H1 (cell line): ENCODE measurements at regions not wholly inside any gene's neighbourhood (a gene's known extent, or its start where the extent isn't known, plus 50 kb on each side); places are given as distances from the start of the nearest gene placed in this dataset.
A peak's percentile ranks its signal among the peaks of the same experiment; 100 is the strongest.

ENCODE experiments used
- CTCF ChIA-PET: fragments of 300-600 bp; sonication (Branson Sonifier 250); formaldehyde crosslinking; loops from one replicate; lab custom pipeline; 2021; ENCODE audit not compliant: partially characterized antibody; lab: Charles Lee
- POLR2A ChIA-PET: fragments of 300-600 bp; sonication (Branson Sonifier 250); formaldehyde crosslinking; loops from one replicate; lab custom pipeline; 2021; ENCODE audit warnings: inconsistent platforms; ENCODE audit not compliant: partially characterized antibody; lab: Charles Lee
- DNase-seq, 2 experiments: peaks; one replicate each; pipeline versions ENCODE4 v3.0.0 to v3.0.0-alpha.2; 2010 to 2022; ENCODE audit warnings: low spot score in 2 of 2, low read depth in 1 of 2, mixed read lengths in 1 of 2
- FAIRE-seq: peaks from 2 replicates; lab custom pipeline; 2011; peaks lifted over from hg19 to GRCh38; lab: Jason Lieb, UNC
- H2AFZ ChIP-seq: 2 replicates; pipeline ENCODE4 v1.8.1; 2012; ENCODE audit warnings: low read length, inconsistent platforms
- H2AK5ac ChIP-seq: 2 replicates; pipeline ENCODE4 v1.6.1; 2013; ENCODE audit warnings: low read depth, low read length
- H2BK120ac ChIP-seq: replicated peaks from 2 replicates; pipeline ENCODE3; 2013; ENCODE audit warnings: low read depth, low read length, inconsistent platforms
- H2BK12ac ChIP-seq: 2 replicates; pipeline ENCODE4 v1.6.1; 2013; ENCODE audit warnings: low read depth, low read length
- H2BK15ac ChIP-seq: 2 replicates; pipeline ENCODE4 v1.6.1; 2013; ENCODE audit warnings: low read length
- H2BK20ac ChIP-seq: 2 replicates; pipeline ENCODE4 v1.6.1; 2013; ENCODE audit warnings: low read length
- H2BK5ac ChIP-seq: 2 replicates; pipeline ENCODE4 v1.6.1; 2013; ENCODE audit warnings: low read depth, low read length
- H3K14ac ChIP-seq: 2 replicates; pipeline ENCODE4 v1.6.1; 2013; ENCODE audit warnings: inconsistent platforms; ENCODE audit not compliant: insufficient read length
- H3K18ac ChIP-seq: 2 replicates; pipeline ENCODE4 v1.6.1; 2013; ENCODE audit warnings: low read length; ENCODE audit errors: extremely low read depth
- H3K23ac ChIP-seq: 2 replicates; pipeline ENCODE4 v1.6.1; 2013; ENCODE audit warnings: inconsistent platforms; ENCODE audit not compliant: insufficient read length
- H3K23me2 ChIP-seq: 2 replicates; pipeline ENCODE4 v1.6.1; 2013; ENCODE audit warnings: low read depth, low read length
- H3K27ac ChIP-seq: 2 replicates; pipeline ENCODE4 v1.6.1; 2011; ENCODE audit warnings: low read depth, low read length, inconsistent platforms
- H3K27me3 ChIP-seq, 4 experiments: replicated peaks in 1 of 4; 1 replicate in 1 of 4; 2 replicates in 3 of 4; pipeline versions ENCODE4 v1.6.1 to v1.8.1; 2011 to 2013; ENCODE audit warnings: low read length in 3 of 4, mild to moderate bottlenecking in 3 of 4, inconsistent platforms in 2 of 4, mixed read lengths in 2 of 4, moderate library complexity in 1 of 4; ENCODE audit not compliant: control insufficient read depth in 3 of 4, insufficient read depth in 3 of 4; ENCODE audit errors: extremely low read depth in 1 of 4
- H3K36me3 ChIP-seq, 4 experiments: 2 replicates each; pipeline versions ENCODE4 v1.6.1 to v1.8.1; 2011 to 2013; ENCODE audit warnings: mild to moderate bottlenecking in 4 of 4, low read length in 3 of 4, moderate library complexity in 2 of 4, control low read depth in 1 of 4, inconsistent platforms in 1 of 4; ENCODE audit not compliant: insufficient read depth in 4 of 4, control insufficient read depth in 2 of 4
- H3K4ac ChIP-seq: replicated peaks from 2 replicates; pipeline ENCODE3; 2013; ENCODE audit warnings: low read length, low read depth, mixed read lengths, inconsistent platforms; ENCODE audit not compliant: insufficient read length
- H3K4me1 ChIP-seq, 4 experiments: replicated peaks in 1 of 4; 1 replicate in 1 of 4; 2 replicates in 3 of 4; pipeline versions ENCODE4 v1.6.1 to v1.8.1; 2011 to 2013; ENCODE audit warnings: low read length in 3 of 4, inconsistent platforms in 2 of 4, mixed read lengths in 1 of 4; ENCODE audit not compliant: insufficient read depth in 4 of 4, control insufficient read depth in 3 of 4
- H3K4me2 ChIP-seq, 2 experiments: 2 replicates each; pipeline versions ENCODE4 v1.6.1 to v1.8.1; 2011 to 2013; ENCODE audit warnings: low read depth in 2 of 2, low read length in 2 of 2, control low read depth in 1 of 2, inconsistent platforms in 1 of 2, mild to moderate bottlenecking in 1 of 2; ENCODE audit not compliant: insufficient read depth in 1 of 2
- H3K4me3 ChIP-seq, 4 experiments: fragments of 200-600, 300-600 bp in 1 of 4; sonication (generic), shearing (Covaris generic), sonication (Bioruptor Twin) in 1 of 4; 2 replicates each; pipeline versions ENCODE4 v1.5.1 to v1.8.1; 2011 to 2016; ENCODE audit warnings: low read length in 4 of 4, low read depth in 3 of 4, control low read depth in 2 of 4, inconsistent platforms in 2 of 4, mild to moderate bottlenecking in 2 of 4, mixed read lengths in 1 of 4, moderate library complexity in 1 of 4; ENCODE audit not compliant: insufficient read depth in 2 of 4; ENCODE audit errors: extremely low read depth in 1 of 4
- H3K56ac ChIP-seq: replicated peaks from 2 replicates; pipeline ENCODE3; 2013; ENCODE audit warnings: low read depth, mild to moderate bottlenecking, mixed read lengths, low read length, inconsistent platforms; ENCODE audit not compliant: insufficient read length
- H3K79me1 ChIP-seq: 2 replicates; pipeline ENCODE4 v1.6.1; 2013; ENCODE audit warnings: low read depth, low read length, control low read depth
- H3K79me2 ChIP-seq, 2 experiments: 2 replicates each; pipeline versions ENCODE4 v1.6.1 to v1.8.1; 2012 to 2013; ENCODE audit warnings: low read length in 2 of 2, mild to moderate bottlenecking in 2 of 2, inconsistent platforms in 1 of 2; ENCODE audit not compliant: insufficient read depth in 2 of 2, control insufficient read depth in 1 of 2
- H3K9ac ChIP-seq, 4 experiments: replicated peaks in 1 of 4; 1 replicate in 1 of 4; 2 replicates in 3 of 4; pipeline versions ENCODE4 v1.6.1 to v1.8.1; 2011 to 2013; ENCODE audit warnings: low read depth in 3 of 4, low read length in 3 of 4, control low read depth in 2 of 4, mild to moderate bottlenecking in 2 of 4, moderate library complexity in 2 of 4, inconsistent platforms in 1 of 4; ENCODE audit errors: extremely low read depth in 1 of 4
- H3K9me3 ChIP-seq, 2 experiments: 2 replicates each; pipeline versions ENCODE4 v1.6.1 to v1.8.1; 2012 to 2013; ENCODE audit warnings: mild to moderate bottlenecking in 2 of 2, moderate library complexity in 2 of 2, control low read depth in 1 of 2, inconsistent platforms in 1 of 2, low read depth in 1 of 2, low read length in 1 of 2, mixed read lengths in 1 of 2; ENCODE audit not compliant: insufficient read depth in 2 of 2
- H4K20me1 ChIP-seq, 2 experiments: replicated peaks in 1 of 2; 2 replicates each; pipeline versions ENCODE3 to v1.8.1; 2011 to 2013; ENCODE audit warnings: inconsistent platforms in 2 of 2, low read length in 2 of 2, mild to moderate bottlenecking in 1 of 2; ENCODE audit not compliant: insufficient read depth in 2 of 2, control insufficient read depth in 1 of 2
- H4K5ac ChIP-seq: 2 replicates; pipeline ENCODE4 v1.6.1; 2013; ENCODE audit warnings: low read length, low read depth, mixed read lengths, inconsistent platforms; ENCODE audit not compliant: insufficient read length
- H4K8ac ChIP-seq: 2 replicates; pipeline ENCODE4 v1.8.0; 2013; ENCODE audit warnings: mild to moderate bottlenecking, moderate library complexity, low read length, inconsistent platforms; ENCODE audit not compliant: insufficient read depth; ENCODE audit errors: extremely low read depth
- H4K91ac ChIP-seq: replicated peaks from 2 replicates; pipeline ENCODE3; 2013; ENCODE audit warnings: low read length, mixed read lengths, inconsistent platforms; ENCODE audit not compliant: insufficient read length
- CEBPB ChIP-seq: IDR thresholded peaks from 2 replicates; pipeline ENCODE4 v1.6.1; 2012; ENCODE audit warnings: low read depth, low read length
- CHD1 ChIP-seq: IDR thresholded peaks from 2 replicates; pipeline ENCODE4 v1.6.1; 2012; ENCODE audit warnings: low read depth, low read length, improper control_type of control experiment
- HDAC2 ChIP-seq, 2 experiments: fragments of 300-600 bp in 1 of 2; sonication (generic) in 1 of 2; IDR thresholded peaks; 2 replicates each; pipeline ENCODE4 v1.6.1; 2011 to 2012; ENCODE audit warnings: low read depth in 2 of 2, low read length in 2 of 2, mild to moderate bottlenecking in 2 of 2, moderate library complexity in 2 of 2, borderline replicate concordance in 1 of 2, inconsistent platforms in 1 of 2
- POU5F1 ChIP-seq: IDR thresholded peaks from 2 replicates; pipeline ENCODE4 v1.6.1; 2011; ENCODE audit warnings: low read depth, mild to moderate bottlenecking, low read length, moderate library complexity
- SAP30 ChIP-seq: fragments of 300-600 bp; sonication (generic); IDR thresholded peaks from 2 replicates; pipeline ENCODE4 v1.7.1; 2012; ENCODE audit warnings: low read length, moderate library complexity, mild to moderate bottlenecking, inconsistent platforms; ENCODE audit not compliant: insufficient read depth, insufficient replicate concordance
- SIN3A ChIP-seq, 2 experiments: IDR thresholded peaks in 1 of 2; conservative IDR thresholded peaks in 1 of 2; 2 replicates each; pipeline ENCODE4 v1.6.1; 2011 to 2012; ENCODE audit warnings: low read length in 2 of 2, improper control_type of control experiment in 1 of 2, low read depth in 1 of 2, mild to moderate bottlenecking in 1 of 2
- SP4 ChIP-seq: IDR thresholded peaks from 2 replicates; pipeline ENCODE4 v1.6.1; 2012; ENCODE audit warnings: low read length, inconsistent platforms
- SRF ChIP-seq: IDR thresholded peaks from 2 replicates; pipeline ENCODE4 v1.6.1; 2011; ENCODE audit warnings: mild to moderate bottlenecking, low read depth, low read length, moderate library complexity
- TBP ChIP-seq: IDR thresholded peaks from 2 replicates; pipeline ENCODE4 v1.6.1; 2011; ENCODE audit warnings: low read depth, low read length, improper control_type of control experiment
- ZNF274 ChIP-seq: IDR thresholded peaks from 2 replicates; pipeline ENCODE4 v1.7.0; 2012; ENCODE audit warnings: low read length, borderline replicate concordance; ENCODE audit errors: extremely low read depth
- WGBS, 2 experiments: shearing (Covaris generic) in 1 of 2; methylation state at CpG; one replicate each; pipeline versions ENCODE4 v1.1.6 to v1.1.7; 2013 to 2015; ENCODE audit warnings: low lambda C conversion rate in 2 of 2, mixed read lengths in 2 of 2, inconsistent platforms in 1 of 2, low coverage in 1 of 2, missing lambda C conversion rate in 1 of 2; ENCODE audit not compliant: insufficient replicate concordance in 2 of 2, insufficient coverage in 1 of 2, insufficient read length in 1 of 2; ENCODE audit errors: extremely low coverage in 1 of 2, missing lambda C conversion rate in 1 of 2; 5-methylcytosine and 5-hydroxymethylcytosine counted together

DNA sequence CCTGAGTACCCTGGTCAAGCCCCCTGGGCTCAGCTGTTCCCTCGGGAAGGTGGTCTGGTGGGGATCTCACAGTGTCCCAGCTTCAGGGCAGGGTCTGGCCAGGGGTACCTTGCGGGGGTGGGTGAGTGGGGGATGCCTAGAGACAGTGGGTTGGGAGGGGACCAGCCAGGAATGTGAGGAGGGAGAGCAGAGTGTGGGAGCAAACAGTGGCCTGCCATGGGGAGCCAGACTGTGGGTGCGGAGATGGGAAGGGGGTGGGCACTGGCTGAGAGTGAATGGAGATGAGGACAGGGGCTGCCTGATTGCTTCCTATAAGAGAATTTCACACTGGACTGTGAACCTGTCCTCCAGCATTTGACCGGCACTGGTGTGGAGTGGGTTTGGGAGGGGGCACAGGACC is 95.1 kb downstream of the VEGFA start:
- Histone ChIP-seq H2BK12ac (0 out of 2 replicates have a peak overlapping the region, but pooled peaks have one; percentile 27), H2AFZ (no peak overlapping the region), H3K4me1 (peaks cover 0 to 14% (median 9%) of the 10 kb centered on the region in 4 experiments; a peak in 6 of 7 replicates), H4K8ac (no peak overlapping the region), H3K27me3 (no peaks in the 10 kb centered on the region; a peak in 1 of 7 replicates), H3K4me3 (no peak overlapping the region), H2BK15ac (no peak overlapping the region), H3K9me3 (no peaks in the 10 kb centered on the region), H3K27ac (no peak overlapping the region), H2BK5ac (no peak overlapping the region), H3K4ac (no peak overlapping the region), H3K23me2 (no peaks in the 10 kb centered on the region), H2BK20ac (no peak overlapping the region), H3K56ac (no peak overlapping the region), H3K18ac (no peak overlapping the region), H3K79me2 (no peaks in the 10 kb centered on the region; a peak in 1 of 4 replicates), H3K23ac (no peak overlapping the region), H4K5ac (no peak overlapping the region), H3K9ac (no peak overlapping the region), H3K36me3 (no peaks in the 10 kb centered on the region), H3K79me1 (no peaks in the 10 kb centered on the region), H3K4me2 (no peak overlapping the region), H4K91ac (no peak overlapping the region), H3K14ac (no peak overlapping the region), H2AK5ac (no peak overlapping the region), H2BK120ac (no peak overlapping the region), H4K20me1 (peaks cover 0 to 2% of the 10 kb centered on the region in 2 experiments)
- no peak for FAIRE-seq
- WGBS, 2 experiments, result 85% methylated on average over 3 of the region's 4 CpGs; no CpG with 5 or more reads in 1 of the 2 experiments
- no peak for DNase-seq
- CTCF ChIA-PET, result interaction anchor here (0.6 to 3.2 kb wide), 11 partner anchors 8 to 810 kb away, joined by 3 to 23 read pairs (median 4); no protein-coding TSS in a partner anchor
- POLR2A ChIA-PET, result interaction anchor here (1.1 to 1.5 kb wide), 3 partner anchors 26 to 86 kb away, joined by 3 to 4 read pairs (median 3); no protein-coding TSS in a partner anchor
- no peak for TF ChIP-seq SRF
- TF ChIP-seq SAP30, result no peak
- TF ChIP-seq TBP, result no peak
- no peak for TF ChIP-seq CEBPB
- TF ChIP-seq SIN3A (conservative IDR thresholded peaks at IDR 0.05 in 1 of 2, IDR thresholded peaks at IDR 0.05 in 1 of 2; ENCODE audit: low read depth in 1 of 2, low read length in 2 of 2), result no peak
- TF ChIP-seq CHD1, result no peak
- TF ChIP-seq POU5F1, result no peak
- TF ChIP-seq SP4, result no peak
- no peak for TF ChIP-seq ZNF274
- no peak for TF ChIP-seq HDAC2 (IDR thresholded peaks at IDR 0.05; ENCODE audit: borderline replicate concordance in 1 of 2, low read depth in 2 of 2, low read length in 2 of 2)
